ENCODE measurements at regions not wholly inside any gene's neighbourhood (a gene's known extent, or its start where the extent isn't known, plus 50 kb on each side); places are given as distances from the start of the nearest gene placed in this dataset.

- no peak for DNase-seq (ENCODE audit: low read depth)
These were observed 174.3 kb downstream of the RBM43 start for GRCh38 chr2:151087377-151087776.

GRCh38 chr2:151085181-151085611 is 176.5 kb downstream of the RBM43 start:
- no peak for DNase-seq (ENCODE audit: low read depth)

- no peak for DNase-seq (ENCODE audit: low read depth)
These were observed 177.5 kb downstream of the RBM43 start for GRCh38 chr2:151083856-151084795.

GRCh38 chr2:151078889-151079288 is 182.8 kb downstream of the RBM43 start:
- no peak for DNase-seq (ENCODE audit: low read depth)

- DNase-seq (ENCODE audit: low read depth) = no peak
These were observed 189.8 kb downstream of the RBM43 start for GRCh38 chr2:151071906-151072305.

GRCh38 chr2:151071382-151071781 is 190.3 kb downstream of the RBM43 start:
- peak; percentile 24 for DNase-seq (ENCODE audit: low read depth)

GRCh38 chr2:151070253-151070652 is 191.4 kb downstream of the RBM43 start:
- no peak for DNase-seq (ENCODE audit: low read depth)

GRCh38 chr2:151067658-151068369 is 193.8 kb downstream of the RBM43 start:
- no peak for DNase-seq (ENCODE audit: low read depth)

GRCh38 chr2:151063271-151063670 is 198.4 kb downstream of the RBM43 start:
- peak; percentile 22 for DNase-seq (ENCODE audit: low read depth)

- DNase-seq (ENCODE audit: low read depth) = no peak
These were observed 201.4 kb downstream of the RBM43 start for GRCh38 chr2:151060287-151060686.

- DNase-seq (ENCODE audit: low read depth) = no peak
These were observed 204.8 kb downstream of the RBM43 start for GRCh38 chr2:151056870-151057269.

- peak; percentile 30 for DNase-seq (ENCODE audit: low read depth)
These were observed 208.0 kb downstream of the RBM43 start for GRCh38 chr2:151053661-151053990.

GRCh38 chr2:151052850-151053660 is 208.6 kb downstream of the RBM43 start:
- no peak for DNase-seq (ENCODE audit: low read depth)

GRCh38 chr2:151051574-151052220 is 210.0 kb downstream of the RBM43 start:
- DNase-seq (ENCODE audit: low read depth) = peak; percentile 45

GRCh38 chr2:151049746-151050145 is 211.9 kb downstream of the RBM43 start:
- peak; percentile 70 for DNase-seq (ENCODE audit: low read depth)

GRCh38 chr2:151048331-151049054 is 213.2 kb downstream of the RBM43 start:
- no peak for DNase-seq (ENCODE audit: low read depth)

- DNase-seq (ENCODE audit: low read depth) = peak; percentile 90
These were observed 218.2 kb downstream of the RBM43 start for GRCh38 chr2:151043484-151043883.

- no peak for DNase-seq (ENCODE audit: low read depth)
These were observed 218.7 kb downstream of the RBM43 start for GRCh38 chr2:151042964-151043363.

GRCh38 chr2:151040039-151040438 is 221.6 kb downstream of the RBM43 start:
- no peak for DNase-seq (ENCODE audit: low read depth)

GRCh38 chr2:151038516-151038915 is 223.1 kb downstream of the RBM43 start:
- no peak for DNase-seq (ENCODE audit: low read depth)

- DNase-seq (ENCODE audit: low read depth) = no peak
These were observed 224.2 kb downstream of the RBM43 start for GRCh38 chr2:151037434-151037833.
